Upper lobe of left lung (tissue), 6 donors: ENCODE measurements at regions not wholly inside any gene's neighbourhood (a gene's known extent, or its start where the extent isn't known, plus 50 kb on each side); places are given as distances from the start of the nearest gene placed in this dataset.
A peak's percentile ranks its signal among the peaks of the same experiment; 100 is the strongest.

Experiments
- ATAC-seq, 2 donors: fragments of 200-7000 bp; cut with Tn5 transposase; one replicate each; pipeline ENCODE4 v1.9.1; 2022; ENCODE audit warnings: mild to moderate bottlenecking in 2 of 2, moderate library complexity in 2 of 2; ENCODE audit not compliant: low FRiP score in 2 of 2
- DNase-seq, 2 donors: peaks; one replicate each; pipeline ENCODE4 v3.0.0-alpha.2; 2019 to 2020
- H3K27ac ChIP-seq, 4 donors: fragments of 200-600 bp; sonication (generic); one replicate each; pipeline ENCODE4 v1.5.1; 2016 to 2019
- H3K27me3 ChIP-seq, 4 donors: fragments of 200-600 bp; sonication (generic); one replicate each; pipeline ENCODE4 v1.5.1; 2017 to 2019
- H3K36me3 ChIP-seq, 4 donors: fragments of 200-600 bp; sonication (generic); one replicate each; pipeline ENCODE4 v1.5.1; 2016 to 2019
- H3K4me1 ChIP-seq, 4 donors: fragments of 200-600 bp; sonication (generic); one replicate each; pipeline ENCODE4 v1.5.1; 2018 to 2019
- H3K4me3 ChIP-seq, 4 donors: fragments of 200-600 bp; sonication (generic); one replicate each; pipeline ENCODE4 v1.5.1; 2017 to 2019; ENCODE audit warnings: mild to moderate bottlenecking in 2 of 4, moderate library complexity in 1 of 4
- H3K9me3 ChIP-seq, 4 donors: fragments of 200-600 bp; sonication (generic); one replicate each; pipeline ENCODE4 v1.5.1; 2018 to 2019
- EP300 ChIP-seq, 4 donors: sonication (generic); formaldehyde crosslinking; IDR thresholded peaks; one replicate each; pipeline ENCODE4 v1.5.1; 2017; ENCODE audit warnings: antibody characterized with exemption in 4 of 4, control low read depth in 2 of 4
- POLR2A ChIP-seq, 4 donors: fragments of 450-650 bp; IDR thresholded peaks; one replicate each; pipeline ENCODE4 v1.5.1; 2016 to 2017; ENCODE audit warnings: antibody characterized with exemption in 4 of 4, mild to moderate bottlenecking in 2 of 4
- POLR2AphosphoS5 ChIP-seq, 2 donors: sonication (generic); formaldehyde crosslinking; IDR thresholded peaks; one replicate each; pipeline ENCODE4 v1.5.1; 2017; ENCODE audit warnings: antibody characterized with exemption in 2 of 2
- WGBS, 2 donors: methylation state at CpG; one replicate each; pipeline ENCODE4 v1.1.5; 2017 to 2018; 5-methylcytosine and 5-hydroxymethylcytosine counted together
- TF ChIP-seq, protein P1 (sequence below), 6 experiments: fragments of 450-650 bp in 4 of 6; fragments of 200-600 bp in 2 of 6; sonication (generic) in 2 of 6; IDR thresholded peaks; one replicate each; pipeline ENCODE4 v1.5.1; 2016 to 2019; ENCODE audit warnings: antibody characterized with exemption in 6 of 6
- donor health status: DM: no; HTN: no; CAD: no; lungs with moderate emphysema.
- donor health status: DM: no; HTN: yes; CAD: no; lungs with severe emphysema.

DNA sequence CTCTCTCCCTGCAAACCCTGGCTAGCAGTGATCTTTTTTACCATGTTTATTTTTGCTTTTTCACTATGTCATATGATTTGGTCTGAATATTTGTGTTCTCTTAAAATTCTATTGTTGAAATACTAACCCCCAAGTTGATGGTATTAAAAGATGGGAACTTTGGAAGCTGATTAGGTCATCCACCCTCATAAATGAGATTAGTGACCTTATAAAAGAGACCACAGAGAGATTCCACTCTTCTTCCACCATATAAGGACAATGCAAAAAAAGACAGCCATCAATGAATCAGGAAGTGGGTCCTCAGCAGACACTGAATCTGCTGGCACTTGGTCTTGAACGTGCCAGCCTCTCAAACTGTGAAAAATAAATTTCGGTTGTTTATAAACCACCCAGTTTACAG lies 112.8 kb upstream of the KCND2 start:
- DNase-seq (no peak), ATAC-seq (no peak)
- no peak overlapping the region for H3K27ac ChIP-seq
- TF ChIP-seq, protein P1, sequence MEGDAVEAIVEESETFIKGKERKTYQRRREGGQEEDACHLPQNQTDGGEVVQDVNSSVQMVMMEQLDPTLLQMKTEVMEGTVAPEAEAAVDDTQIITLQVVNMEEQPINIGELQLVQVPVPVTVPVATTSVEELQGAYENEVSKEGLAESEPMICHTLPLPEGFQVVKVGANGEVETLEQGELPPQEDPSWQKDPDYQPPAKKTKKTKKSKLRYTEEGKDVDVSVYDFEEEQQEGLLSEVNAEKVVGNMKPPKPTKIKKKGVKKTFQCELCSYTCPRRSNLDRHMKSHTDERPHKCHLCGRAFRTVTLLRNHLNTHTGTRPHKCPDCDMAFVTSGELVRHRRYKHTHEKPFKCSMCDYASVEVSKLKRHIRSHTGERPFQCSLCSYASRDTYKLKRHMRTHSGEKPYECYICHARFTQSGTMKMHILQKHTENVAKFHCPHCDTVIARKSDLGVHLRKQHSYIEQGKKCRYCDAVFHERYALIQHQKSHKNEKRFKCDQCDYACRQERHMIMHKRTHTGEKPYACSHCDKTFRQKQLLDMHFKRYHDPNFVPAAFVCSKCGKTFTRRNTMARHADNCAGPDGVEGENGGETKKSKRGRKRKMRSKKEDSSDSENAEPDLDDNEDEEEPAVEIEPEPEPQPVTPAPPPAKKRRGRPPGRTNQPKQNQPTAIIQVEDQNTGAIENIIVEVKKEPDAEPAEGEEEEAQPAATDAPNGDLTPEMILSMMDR (IDR thresholded peaks at IDR 0.05), result no peak
- TF ChIP-seq POLR2A (IDR thresholded peaks at IDR 0.05), result no peak
- TF ChIP-seq EP300 (IDR thresholded peaks at IDR 0.05), result no peak
- no peak for TF ChIP-seq POLR2AphosphoS5 (IDR thresholded peaks at IDR 0.05)
- no peaks in the 10 kb centered on the region for H3K4me1 ChIP-seq
- WGBS, 2 donors, result 68 to 72% methylated on average over 2 of the region's 2 CpGs
- no peak overlapping the region for H3K4me3 ChIP-seq
- no peaks in the 10 kb centered on the region for H3K27me3 ChIP-seq
- no peaks in the 10 kb centered on the region for H3K9me3 ChIP-seq
- H3K36me3 ChIP-seq, result no peaks in the 10 kb centered on the region

DNA sequence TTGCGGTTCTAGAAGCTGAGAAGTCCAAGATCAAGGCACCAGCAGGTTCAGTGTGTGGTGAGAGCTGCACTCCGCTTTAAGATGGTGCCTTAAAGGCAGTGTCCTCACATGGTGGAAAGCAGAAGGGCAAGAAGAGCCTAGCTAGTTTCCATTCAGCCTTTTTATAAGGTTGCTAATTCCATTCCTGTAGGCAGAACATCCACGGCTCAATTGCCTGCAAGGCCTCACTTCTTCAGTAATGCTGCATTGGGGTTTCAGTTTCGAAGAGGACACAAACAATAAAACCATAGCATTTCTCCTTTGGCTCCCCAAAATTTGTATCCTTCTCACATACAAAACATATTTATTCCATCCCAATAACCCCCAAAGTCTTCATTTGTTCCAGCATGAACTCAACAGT lies 109.5 kb upstream of the KCND2 start:
- Histone ChIP-seq H3K36me3 (no peaks in the 10 kb centered on the region), H3K4me1 (no peaks in the 10 kb centered on the region), H3K9me3 (no peaks in the 10 kb centered on the region), H3K4me3 (no peak overlapping the region), H3K27ac (no peak overlapping the region), H3K27me3 (no peaks in the 10 kb centered on the region)
- no peak for ATAC-seq
- DNase-seq, result no peak
- TF ChIP-seq, protein P1 (IDR thresholded peaks at IDR 0.05), result no peak
- TF ChIP-seq POLR2A (IDR thresholded peaks at IDR 0.05) (no peak), EP300 (IDR thresholded peaks at IDR 0.05) (no peak), POLR2AphosphoS5 (IDR thresholded peaks at IDR 0.05) (no peak)
- 92 to 93% methylated on average over 4 of the region's 4 CpGs for WGBS, 2 donors

DNA sequence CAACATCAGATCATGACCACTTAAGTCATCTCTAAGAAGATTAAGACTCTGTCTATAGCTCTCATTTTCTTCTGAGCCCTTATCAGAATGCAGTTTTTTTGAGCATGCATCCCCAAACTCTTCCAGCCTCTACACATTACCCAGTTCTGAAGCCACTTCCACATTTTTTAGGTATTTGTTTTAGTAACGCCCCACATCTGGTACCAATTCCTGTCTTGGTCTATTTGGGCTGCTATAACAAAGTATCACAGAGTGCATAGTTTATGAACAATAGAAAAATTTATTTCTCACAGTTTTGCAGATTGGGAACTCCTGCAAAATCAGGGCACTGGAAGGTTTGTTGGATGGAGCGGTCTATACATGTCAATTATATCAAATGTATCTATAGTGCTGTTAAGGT lies 107.7 kb upstream of the KCND2 start:
- TF ChIP-seq POLR2AphosphoS5 (IDR thresholded peaks at IDR 0.05) (no peak), POLR2A (IDR thresholded peaks at IDR 0.05) (no peak)
- WGBS, 2 donors, result 85 to 87% methylated on average over 2 of the region's 2 CpGs
- no peaks in the 10 kb centered on the region for H3K4me1 ChIP-seq
- H3K4me3 ChIP-seq, result no peak overlapping the region
- no peaks in the 10 kb centered on the region for H3K27me3 ChIP-seq
- ATAC-seq (no peak), DNase-seq (no peak)
- no peaks in the 10 kb centered on the region for H3K9me3 ChIP-seq
- H3K36me3 ChIP-seq, result no peaks in the 10 kb centered on the region
- no peak overlapping the region for H3K27ac ChIP-seq

DNA sequence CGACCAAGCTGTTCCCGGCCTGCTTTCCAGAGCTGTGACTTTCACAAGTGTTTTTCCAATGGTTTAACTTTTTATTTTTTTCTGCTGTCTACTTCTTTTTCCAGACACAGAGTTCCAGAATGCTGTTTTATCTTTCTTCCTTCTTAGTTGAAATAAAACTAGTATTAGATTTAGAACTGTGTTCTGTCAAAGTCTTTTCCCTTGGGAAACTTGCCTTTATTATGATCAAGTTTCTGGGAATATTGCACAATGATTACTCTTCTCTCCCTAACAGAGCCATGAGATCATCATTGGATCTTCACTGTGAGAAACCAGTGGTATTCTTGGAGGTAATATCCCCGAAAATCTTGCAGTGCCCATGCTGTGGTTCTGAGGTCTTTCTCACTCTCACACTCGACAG lies 104.9 kb upstream of the KCND2 start:
- ATAC-seq, result peak in 1 of 2 donors; percentile 85
- no peaks in the 10 kb centered on the region for H3K4me1 ChIP-seq
- WGBS, 2 donors, result 74 to 78% methylated on average over 4 of the region's 4 CpGs
- H3K27me3 ChIP-seq, result no peaks in the 10 kb centered on the region
- DNase-seq, result no peak
- no peak overlapping the region for H3K4me3 ChIP-seq
- H3K9me3 ChIP-seq, result no peaks in the 10 kb centered on the region
- H3K36me3 ChIP-seq, result no peaks in the 10 kb centered on the region
- TF ChIP-seq POLR2A (IDR thresholded peaks at IDR 0.05), result no peak
- TF ChIP-seq, protein P1 (IDR thresholded peaks at IDR 0.05), result no peak
- no peak for TF ChIP-seq EP300 (IDR thresholded peaks at IDR 0.05)
- TF ChIP-seq POLR2AphosphoS5 (IDR thresholded peaks at IDR 0.05), result no peak
- no peak overlapping the region for H3K27ac ChIP-seq

DNA sequence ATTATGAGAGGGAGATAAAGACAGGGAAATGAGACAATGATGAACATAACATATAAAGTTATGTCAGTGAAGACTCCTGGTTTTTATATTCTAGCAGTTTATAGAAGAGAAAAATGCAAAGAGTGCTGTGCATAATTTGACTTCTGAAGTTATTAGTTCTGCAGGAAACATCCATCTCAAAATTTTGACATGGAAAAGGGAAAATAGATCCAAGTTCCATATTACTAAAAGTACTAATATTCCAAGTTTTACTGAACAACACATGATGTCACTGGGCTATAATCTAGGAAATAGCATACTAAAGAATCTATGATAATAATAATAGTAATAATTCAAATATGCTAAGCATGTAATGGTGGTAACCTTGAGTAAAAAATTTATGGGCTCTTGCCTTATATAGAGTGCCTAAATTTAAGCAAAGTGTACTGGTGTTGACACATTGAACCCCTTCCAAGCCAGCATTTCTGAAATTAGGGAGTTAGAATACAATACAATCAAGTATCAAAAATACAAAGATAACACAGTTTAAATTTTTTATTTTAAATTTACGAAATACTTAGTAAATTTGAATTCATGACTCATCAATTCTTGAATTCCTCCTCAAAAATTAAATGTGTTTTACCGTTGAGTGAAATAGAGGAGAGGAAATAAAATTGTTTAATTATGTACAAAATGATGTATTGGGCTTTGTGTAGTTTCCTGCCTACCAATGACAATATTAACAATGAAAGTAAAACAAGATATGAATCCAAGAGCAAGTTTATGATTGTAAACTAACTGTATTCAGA lies 102.8 kb upstream of the KCND2 start:
- H3K9me3 ChIP-seq, result no peaks in the 10 kb centered on the region
- no peak for ATAC-seq
- no peak overlapping the region for H3K4me3 ChIP-seq
- TF ChIP-seq POLR2AphosphoS5 (IDR thresholded peaks at IDR 0.05) (no peak), EP300 (IDR thresholded peaks at IDR 0.05) (no peak), POLR2A (IDR thresholded peaks at IDR 0.05) (no peak)
- TF ChIP-seq, protein P1 (IDR thresholded peaks at IDR 0.05), result no peak
- 56 to 66% methylated on average over 2 of the region's 2 CpGs for WGBS, 2 donors
- no peaks in the 10 kb centered on the region for H3K27me3 ChIP-seq
- H3K27ac ChIP-seq, result no peak overlapping the region
- DNase-seq, result no peak
- H3K36me3 ChIP-seq, result no peaks in the 10 kb centered on the region
- no peaks in the 10 kb centered on the region for H3K4me1 ChIP-seq
